ENCODE measurements at regions not wholly inside any gene's neighbourhood (a gene's known extent, or its start where the extent isn't known, plus 50 kb on each side); places are given as distances from the start of the nearest gene placed in this dataset.

DNA sequence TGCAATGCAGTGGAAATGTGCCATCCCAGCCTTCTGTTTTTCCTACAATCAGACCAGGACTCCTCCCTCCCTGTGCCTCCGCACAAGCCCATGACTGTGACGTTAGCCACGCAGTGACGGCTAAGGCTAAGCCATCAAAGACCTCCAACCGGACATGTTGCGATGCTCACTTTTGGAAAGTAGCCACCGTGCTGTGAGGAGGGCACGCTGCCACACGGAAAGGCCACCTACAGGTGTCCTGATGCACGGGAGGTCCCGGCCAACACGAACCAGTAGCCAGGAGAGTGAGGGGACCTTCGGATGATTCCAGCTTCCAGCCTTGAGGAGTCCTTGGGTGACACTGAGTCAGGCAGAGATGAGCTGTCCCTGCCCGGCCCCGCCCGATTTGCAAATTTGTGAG, 53.9 kb downstream of the FOXL1 start:
- H3K27me3 ChIP-seq (ENCODE audit: control insufficient read depth, insufficient read depth, low read length) = no peaks in the 10 kb centered on the region
- no peaks in the 10 kb centered on the region for H3K4me1 ChIP-seq (ENCODE audit: control insufficient read depth, insufficient read depth, low read length)
- H3K36me3 ChIP-seq (ENCODE audit: control insufficient read depth, insufficient read depth, low read length) = no peaks in the 10 kb centered on the region
- H3K27ac ChIP-seq (ENCODE audit: low read length) = no peak overlapping the region
- no peak for DNase-seq (ENCODE audit: low read depth, low spot score)
- no peak overlapping the region for H3K4me3 ChIP-seq (ENCODE audit: low read length)
- H3K9me3 ChIP-seq (ENCODE audit: control insufficient read depth, insufficient read depth, low read length) = no peaks in the 10 kb centered on the region
- WGBS (ENCODE audit: insufficient coverage, insufficient read length) = no CpG with 5 or more reads among the region's 16 CpGs

DNA sequence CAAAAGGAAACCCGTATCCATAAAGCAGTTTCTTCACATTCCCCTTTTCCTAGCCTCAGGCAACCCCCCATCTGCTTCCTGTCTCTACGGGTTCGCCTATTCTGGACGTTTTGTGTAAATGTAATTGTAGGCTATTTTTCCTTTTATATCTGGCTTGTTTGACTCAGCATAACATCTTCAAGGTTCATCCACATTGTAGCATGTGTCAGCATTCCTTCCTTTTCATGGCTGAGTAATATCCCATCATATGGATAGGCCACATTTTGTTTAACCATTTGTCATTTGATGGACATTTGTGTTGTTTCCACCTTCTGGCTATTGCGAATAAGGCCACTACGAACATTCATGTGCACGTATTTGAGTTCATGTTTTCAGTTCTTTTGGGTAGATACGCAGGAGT, 54.6 kb downstream of the FOXL1 start:
- H3K27me3 ChIP-seq (ENCODE audit: control insufficient read depth, insufficient read depth, low read length) = no peaks in the 10 kb centered on the region
- H3K36me3 ChIP-seq (ENCODE audit: control insufficient read depth, insufficient read depth, low read length) = no peaks in the 10 kb centered on the region
- no peak for DNase-seq (ENCODE audit: low read depth, low spot score)
- no CpG with 5 or more reads among the region's 8 CpGs for WGBS (ENCODE audit: insufficient coverage, insufficient read length)
- no peaks in the 10 kb centered on the region for H3K9me3 ChIP-seq (ENCODE audit: control insufficient read depth, insufficient read depth, low read length)
- H3K27ac ChIP-seq (ENCODE audit: low read length) = no peak overlapping the region
- H3K4me3 ChIP-seq (ENCODE audit: low read length) = no peak overlapping the region
- H3K4me1 ChIP-seq (ENCODE audit: control insufficient read depth, insufficient read depth, low read length) = no peaks in the 10 kb centered on the region

DNA sequence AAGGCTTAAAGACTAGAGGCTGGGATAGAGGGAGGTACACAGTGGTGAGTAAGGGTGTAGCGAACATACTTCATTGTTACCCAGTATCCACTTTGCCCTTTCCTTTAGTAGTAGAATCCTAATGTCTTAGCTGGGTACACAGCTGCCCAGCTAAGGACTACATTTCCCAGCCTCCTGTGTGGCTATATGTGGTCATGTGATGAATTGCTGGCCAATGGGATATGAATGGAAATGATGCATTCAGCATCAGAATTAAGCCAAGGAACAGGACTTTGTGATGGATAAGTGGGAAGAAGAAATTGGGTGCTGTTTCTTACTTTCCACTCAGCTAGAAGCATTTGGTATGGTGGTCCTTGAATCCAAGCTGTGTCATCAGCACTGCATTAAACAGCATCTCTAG, 55.9 kb downstream of the FOXL1 start:
- Histone ChIP-seq H3K27me3 (ENCODE audit: control insufficient read depth, insufficient read depth, low read length) (no peaks in the 10 kb centered on the region), H3K4me3 (ENCODE audit: low read length) (no peak overlapping the region), H3K27ac (ENCODE audit: low read length) (no peak overlapping the region), H3K36me3 (ENCODE audit: control insufficient read depth, insufficient read depth, low read length) (no peaks in the 10 kb centered on the region), H3K4me1 (ENCODE audit: control insufficient read depth, insufficient read depth, low read length) (no peaks in the 10 kb centered on the region), H3K9me3 (ENCODE audit: control insufficient read depth, insufficient read depth, low read length) (no peaks in the 10 kb centered on the region)
- no peak for DNase-seq (ENCODE audit: low read depth, low spot score)
- WGBS (ENCODE audit: insufficient coverage, insufficient read length) = no CpG with 5 or more reads among the region's 1 CpG

DNA sequence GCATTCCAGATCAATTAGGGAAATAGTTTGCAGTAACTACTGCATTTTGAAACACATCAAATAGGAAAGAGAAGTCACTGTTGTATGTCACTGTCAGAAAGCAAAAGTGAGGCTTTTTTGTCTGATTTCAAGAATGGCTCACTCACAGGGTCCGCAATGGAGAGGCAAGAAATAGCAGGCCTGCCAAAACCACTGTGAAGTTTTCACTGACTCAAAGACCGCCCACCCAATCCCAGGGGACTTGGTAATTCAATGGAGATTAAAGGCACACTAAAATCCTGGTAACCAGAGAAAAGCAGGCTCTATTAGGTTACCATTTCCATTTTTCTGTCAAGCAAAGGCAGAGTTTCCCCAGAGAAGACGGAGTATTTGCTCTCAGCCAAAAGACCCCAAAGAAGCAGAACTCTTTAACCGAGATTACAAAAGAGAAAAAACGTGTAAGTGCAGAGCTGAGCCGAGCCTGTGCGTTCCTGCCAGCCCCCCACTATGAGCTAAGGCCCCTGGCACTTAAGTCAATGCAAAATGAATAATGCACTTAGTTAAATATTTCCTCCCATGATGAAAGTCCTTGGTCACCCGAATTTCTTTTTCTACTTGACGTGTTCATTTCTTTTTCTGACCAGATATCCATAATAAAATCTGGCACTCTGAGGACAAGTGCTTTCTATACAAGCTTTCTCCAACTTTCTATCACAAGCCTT, 57.0 kb downstream of the FOXL1 start:
- H3K27ac ChIP-seq (ENCODE audit: low read length) = no peak overlapping the region
- DNase-seq (ENCODE audit: low read depth, low spot score) = no peak
- no CpG with 5 or more reads among the region's 9 CpGs for WGBS (ENCODE audit: insufficient coverage, insufficient read length)
- H3K4me1 ChIP-seq (ENCODE audit: control insufficient read depth, insufficient read depth, low read length) = no peaks in the 10 kb centered on the region
- no peaks in the 10 kb centered on the region for H3K36me3 ChIP-seq (ENCODE audit: control insufficient read depth, insufficient read depth, low read length)
- no peaks in the 10 kb centered on the region for H3K9me3 ChIP-seq (ENCODE audit: control insufficient read depth, insufficient read depth, low read length)
- no peak overlapping the region for H3K4me3 ChIP-seq (ENCODE audit: low read length)
- no peaks in the 10 kb centered on the region for H3K27me3 ChIP-seq (ENCODE audit: control insufficient read depth, insufficient read depth, low read length)

DNA sequence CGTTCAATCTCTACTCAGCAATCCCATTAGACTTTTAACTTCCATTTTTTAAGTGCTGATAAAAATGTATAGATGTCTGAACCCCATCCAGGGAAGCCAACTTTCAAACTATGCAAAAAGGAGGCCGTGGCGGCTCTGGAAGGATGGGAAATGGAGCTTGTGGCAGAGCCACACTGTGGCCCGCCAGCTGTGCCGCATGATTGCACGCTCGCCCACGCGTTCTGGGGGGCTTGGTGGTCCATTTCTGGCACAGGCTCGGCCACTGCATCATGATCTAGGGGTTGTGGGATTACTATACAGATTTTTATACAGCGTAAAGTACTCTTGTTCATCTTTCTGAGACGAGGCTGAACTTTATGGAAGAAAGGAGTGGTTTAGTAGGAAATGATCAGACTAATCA, 57.6 kb downstream of the FOXL1 start:
- no peak for DNase-seq (ENCODE audit: low read depth, low spot score)
- Histone ChIP-seq H3K9me3 (ENCODE audit: control insufficient read depth, insufficient read depth, low read length) (no peaks in the 10 kb centered on the region), H3K4me3 (ENCODE audit: low read length) (no peak overlapping the region), H3K36me3 (ENCODE audit: control insufficient read depth, insufficient read depth, low read length) (no peaks in the 10 kb centered on the region), H3K27me3 (ENCODE audit: control insufficient read depth, insufficient read depth, low read length) (no peaks in the 10 kb centered on the region), H3K4me1 (ENCODE audit: control insufficient read depth, insufficient read depth, low read length) (no peaks in the 10 kb centered on the region), H3K27ac (ENCODE audit: low read length) (no peak overlapping the region)
- WGBS (ENCODE audit: insufficient coverage, insufficient read length) = no CpG with 5 or more reads among the region's 12 CpGs

DNA sequence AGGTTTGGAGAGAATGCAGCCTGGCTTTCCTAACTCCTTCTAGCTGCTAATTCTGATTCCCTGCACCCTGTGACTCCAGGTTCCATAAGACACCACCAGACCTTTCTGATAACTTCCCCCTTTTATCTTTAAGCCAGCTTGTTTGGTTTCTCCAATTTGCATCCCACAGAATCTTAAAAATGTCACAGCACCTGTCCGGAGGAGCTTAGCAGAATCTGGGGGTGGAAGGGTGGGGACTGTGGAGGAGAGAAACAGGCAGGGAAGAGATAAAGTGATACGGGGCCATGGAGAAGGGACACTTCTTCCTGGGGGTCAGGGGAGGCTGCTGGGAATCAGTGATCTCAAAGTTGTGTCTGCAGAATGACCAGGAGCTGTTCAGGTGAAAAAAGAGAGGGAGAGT, 59.4 kb downstream of the FOXL1 start:
- DNase-seq (ENCODE audit: low read depth, low spot score) = no peak
- Histone ChIP-seq H3K4me3 (ENCODE audit: low read length) (no peak overlapping the region), H3K4me1 (ENCODE audit: control insufficient read depth, insufficient read depth, low read length) (no peaks in the 10 kb centered on the region), H3K27ac (ENCODE audit: low read length) (no peak overlapping the region), H3K36me3 (ENCODE audit: control insufficient read depth, insufficient read depth, low read length) (no peaks in the 10 kb centered on the region), H3K9me3 (ENCODE audit: control insufficient read depth, insufficient read depth, low read length) (no peaks in the 10 kb centered on the region), H3K27me3 (ENCODE audit: control insufficient read depth, insufficient read depth, low read length) (no peaks in the 10 kb centered on the region)
- no CpG with 5 or more reads among the region's 2 CpGs for WGBS (ENCODE audit: insufficient coverage, insufficient read length)

DNA sequence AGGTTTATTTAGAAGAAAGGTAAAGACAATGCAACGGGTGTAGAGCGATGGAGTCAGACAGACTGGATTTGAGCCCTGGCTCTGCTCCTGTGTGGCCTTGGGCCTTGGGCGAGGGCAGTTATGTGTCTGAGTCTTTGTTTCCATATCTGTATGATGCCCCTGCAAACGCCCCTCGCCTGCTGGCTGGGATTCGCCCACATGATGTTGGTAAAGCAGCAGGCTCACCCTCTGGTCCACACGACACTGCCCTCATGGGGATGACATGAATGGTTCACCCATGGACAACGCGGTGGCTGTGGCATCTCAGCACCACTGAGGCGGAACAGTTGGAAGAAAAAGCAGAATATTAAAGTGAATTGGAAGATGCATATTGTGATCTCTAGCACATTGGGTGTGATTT, 60.3 kb downstream of the FOXL1 start:
- Histone ChIP-seq H3K9me3 (ENCODE audit: control insufficient read depth, insufficient read depth, low read length) (no peaks in the 10 kb centered on the region), H3K4me3 (ENCODE audit: low read length) (no peak overlapping the region), H3K27me3 (ENCODE audit: control insufficient read depth, insufficient read depth, low read length) (no peaks in the 10 kb centered on the region), H3K27ac (ENCODE audit: low read length) (no peak overlapping the region), H3K4me1 (ENCODE audit: control insufficient read depth, insufficient read depth, low read length) (no peaks in the 10 kb centered on the region), H3K36me3 (ENCODE audit: control insufficient read depth, insufficient read depth, low read length) (no peaks in the 10 kb centered on the region)
- DNase-seq (ENCODE audit: low read depth, low spot score) = no peak
- 100% methylated on average over 2 of the region's 10 CpGs for WGBS (ENCODE audit: insufficient coverage, insufficient read length)

DNA sequence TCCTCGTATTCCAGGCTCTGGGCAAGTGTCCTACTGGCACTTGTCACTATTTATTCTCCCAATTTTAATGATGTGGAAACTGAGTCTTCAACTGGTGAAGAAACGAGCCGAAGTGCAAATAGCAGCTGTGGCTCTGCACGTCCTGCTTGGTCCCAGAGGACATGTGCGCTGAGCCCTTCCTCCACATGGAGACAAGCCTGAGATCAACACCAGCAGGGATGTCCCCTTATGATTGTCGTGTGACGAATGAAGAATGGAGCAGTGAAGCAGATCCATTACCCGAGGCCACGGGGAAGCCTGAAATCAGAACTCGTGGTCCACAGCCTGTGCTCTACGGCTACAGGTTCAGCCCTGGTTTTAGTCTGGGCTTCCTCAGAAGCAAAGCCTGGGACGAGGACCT, 61.0 kb downstream of the FOXL1 start:
- Histone ChIP-seq H3K27me3 (ENCODE audit: control insufficient read depth, insufficient read depth, low read length) (no peaks in the 10 kb centered on the region), H3K27ac (ENCODE audit: low read length) (no peak overlapping the region), H3K4me1 (ENCODE audit: control insufficient read depth, insufficient read depth, low read length) (no peaks in the 10 kb centered on the region), H3K4me3 (ENCODE audit: low read length) (no peak overlapping the region), H3K9me3 (ENCODE audit: control insufficient read depth, insufficient read depth, low read length) (no peaks in the 10 kb centered on the region), H3K36me3 (ENCODE audit: control insufficient read depth, insufficient read depth, low read length) (no peaks in the 10 kb centered on the region)
- no peak for DNase-seq (ENCODE audit: low read depth, low spot score)
- WGBS (ENCODE audit: insufficient coverage, insufficient read length) = no CpG with 5 or more reads among the region's 12 CpGs

DNA sequence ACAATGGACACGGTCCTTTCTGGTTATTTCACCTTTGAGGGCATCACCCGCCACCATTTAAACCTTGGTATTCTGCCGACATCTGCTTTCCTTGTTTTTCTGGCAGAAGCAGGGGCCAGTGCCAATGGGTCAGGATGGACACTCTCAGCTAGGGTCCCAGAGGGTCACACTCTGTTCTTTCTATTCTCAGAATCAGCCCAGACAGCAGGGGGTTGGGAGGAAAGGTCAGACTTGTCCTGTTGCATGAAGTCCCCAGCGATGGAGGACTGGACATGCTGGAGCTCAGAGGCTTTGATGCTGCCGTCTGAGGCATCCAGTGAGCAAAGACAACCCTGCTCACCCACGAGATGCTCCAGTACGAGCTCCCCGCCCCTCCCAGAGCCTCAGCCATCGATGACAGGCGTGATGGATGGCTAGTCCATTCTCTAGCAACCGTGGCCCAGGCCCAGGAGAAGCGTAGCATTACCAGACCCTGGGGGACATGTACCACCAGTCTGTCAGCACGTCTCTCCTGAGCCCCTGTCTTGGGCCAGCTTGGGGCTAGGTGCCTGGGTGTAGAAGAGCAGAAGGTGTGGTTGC, 62.0 kb downstream of the FOXL1 start:
- H3K27ac ChIP-seq (ENCODE audit: low read length) = no peak overlapping the region
- no peak overlapping the region for H3K4me3 ChIP-seq (ENCODE audit: low read length)
- DNase-seq (ENCODE audit: low read depth, low spot score) = no peak
- H3K36me3 ChIP-seq (ENCODE audit: control insufficient read depth, insufficient read depth, low read length) = no peaks in the 10 kb centered on the region
- WGBS (ENCODE audit: insufficient coverage, insufficient read length) = no CpG with 5 or more reads among the region's 13 CpGs
- no peaks in the 10 kb centered on the region for H3K4me1 ChIP-seq (ENCODE audit: control insufficient read depth, insufficient read depth, low read length)
- no peaks in the 10 kb centered on the region for H3K9me3 ChIP-seq (ENCODE audit: control insufficient read depth, insufficient read depth, low read length)
- H3K27me3 ChIP-seq (ENCODE audit: control insufficient read depth, insufficient read depth, low read length) = no peaks in the 10 kb centered on the region

DNA sequence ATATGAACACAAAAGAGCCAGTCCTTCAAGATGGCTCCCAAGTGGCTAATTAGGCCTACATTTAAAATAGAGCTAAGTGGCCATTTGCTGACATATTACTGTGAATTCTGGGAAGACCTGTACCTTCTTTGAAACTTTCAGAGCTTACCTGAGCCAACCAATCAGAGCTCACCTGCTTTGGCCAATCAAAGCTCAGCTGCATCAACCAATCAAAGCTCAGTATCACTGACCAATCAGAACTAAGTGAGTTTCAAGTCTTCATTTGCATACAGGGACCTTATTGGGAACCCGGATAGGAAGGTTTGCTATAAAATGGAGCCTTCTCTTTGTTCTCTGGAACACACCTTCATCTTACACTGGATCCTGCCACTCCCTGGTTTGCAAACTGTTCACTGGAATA, 63.7 kb downstream of the FOXL1 start:
- no peak for DNase-seq (ENCODE audit: low read depth, low spot score)
- Histone ChIP-seq H3K27ac (ENCODE audit: low read length) (no peak overlapping the region), H3K9me3 (ENCODE audit: control insufficient read depth, insufficient read depth, low read length) (no peaks in the 10 kb centered on the region), H3K4me3 (ENCODE audit: low read length) (no peak overlapping the region), H3K4me1 (ENCODE audit: control insufficient read depth, insufficient read depth, low read length) (no peaks in the 10 kb centered on the region), H3K36me3 (ENCODE audit: control insufficient read depth, insufficient read depth, low read length) (no peaks in the 10 kb centered on the region), H3K27me3 (ENCODE audit: control insufficient read depth, insufficient read depth, low read length) (no peaks in the 10 kb centered on the region)
- no CpG with 5 or more reads among the region's 1 CpG for WGBS (ENCODE audit: insufficient coverage, insufficient read length)

DNA sequence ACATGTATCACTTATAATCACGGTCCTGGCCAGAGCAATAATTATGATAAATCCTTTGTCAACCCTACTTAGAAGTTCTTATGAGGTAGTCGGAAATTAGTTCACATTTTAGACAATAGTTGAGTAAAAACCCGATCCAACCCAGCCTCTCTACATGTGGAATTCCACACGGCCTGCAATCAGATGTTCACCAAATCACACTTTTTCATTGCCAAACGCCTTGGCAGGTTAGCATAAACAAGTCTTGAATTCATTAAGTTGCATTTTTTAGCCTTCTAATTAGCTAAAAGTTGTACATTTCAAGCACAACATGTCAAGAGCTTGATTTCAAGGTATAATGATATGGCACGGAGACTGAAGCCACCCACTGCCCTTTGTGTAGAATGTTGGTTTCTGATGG, 65.3 kb downstream of the FOXL1 start:
- Histone ChIP-seq H3K4me3 (ENCODE audit: low read length) (no peak overlapping the region), H3K4me1 (ENCODE audit: control insufficient read depth, insufficient read depth, low read length) (no peaks in the 10 kb centered on the region), H3K9me3 (ENCODE audit: control insufficient read depth, insufficient read depth, low read length) (no peaks in the 10 kb centered on the region), H3K36me3 (ENCODE audit: control insufficient read depth, insufficient read depth, low read length) (no peaks in the 10 kb centered on the region), H3K27ac (ENCODE audit: low read length) (no peak overlapping the region), H3K27me3 (ENCODE audit: control insufficient read depth, insufficient read depth, low read length) (no peaks in the 10 kb centered on the region)
- no CpG with 5 or more reads among the region's 6 CpGs for WGBS (ENCODE audit: insufficient coverage, insufficient read length)
- DNase-seq (ENCODE audit: low read depth, low spot score) = no peak

Data from iPS DF 6.9 (cell line).